ENCODE measurements at regions not wholly inside any gene's neighbourhood (a gene's known extent, or its start where the extent isn't known, plus 50 kb on each side); places are given as distances from the start of the nearest gene placed in this dataset.

DNA sequence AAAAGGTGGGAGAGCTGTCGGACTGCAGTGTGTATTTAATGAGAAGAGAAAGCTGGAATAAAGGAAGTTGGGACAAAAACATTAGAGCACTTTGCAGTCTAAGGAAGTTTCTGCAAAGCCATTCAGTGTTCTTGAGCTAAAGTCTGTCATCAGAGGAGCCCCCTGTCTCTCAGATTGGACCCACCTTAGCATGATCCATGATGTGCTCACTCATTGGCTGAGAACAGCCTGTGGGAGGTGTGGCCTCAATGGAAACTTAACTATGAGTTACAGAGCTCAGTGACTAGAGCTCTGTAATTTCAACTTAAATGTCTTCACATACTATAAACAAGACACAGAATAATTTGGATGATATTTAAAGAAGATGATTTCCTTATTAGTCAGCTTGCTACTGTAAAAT is 437.0 kb downstream of the BTBD3 start (continued):
- no peak for TF ChIP-seq ZNF778 (CRISPR knock-in tag; IDR thresholded peaks at IDR 0.05)

DNA sequence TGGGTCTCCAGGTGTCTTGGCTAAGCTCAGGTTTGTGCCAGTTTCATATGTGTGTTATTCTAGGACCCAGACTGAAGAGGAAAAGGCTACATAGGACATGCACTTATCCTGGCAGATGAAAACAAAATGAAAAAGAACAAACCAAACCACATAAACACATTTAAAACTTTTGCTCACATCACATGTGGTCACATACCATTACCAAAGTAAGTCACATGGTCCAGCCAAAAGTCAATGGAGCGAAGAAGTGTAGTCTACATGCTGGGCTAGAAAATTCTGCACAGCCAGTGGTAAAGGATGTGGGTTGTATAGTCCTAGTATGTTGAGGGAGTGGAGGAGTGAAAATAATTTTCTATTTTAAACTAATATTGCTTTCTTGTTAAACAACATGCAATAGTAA is 437.5 kb downstream of the BTBD3 start:
- no peak for DNase-seq (ENCODE audit: extremely low read depth in 1 of 4, low spot score in 3 of 4)
- H3K79me2 ChIP-seq (ENCODE audit: control insufficient read depth, insufficient read depth, low read length) = no peaks in the 10 kb centered on the region
- in situ Hi-C loops (cut with MboI) = no loop called here
- no peaks in the 10 kb centered on the region for H3K9me3 ChIP-seq (replicated peaks; ENCODE audit: control insufficient read depth, insufficient read depth, low read depth, low read length)
- no peak overlapping the region for H3K4me3 ChIP-seq
- POLR2A ChIA-PET = no interaction called here
- H2AFZ ChIP-seq (ENCODE audit: low read depth, low read length) = no peak overlapping the region
- no CpG with 5 or more reads among the region's 1 CpG for WGBS (ENCODE audit: insufficient coverage, low coverage, missing lambda C conversion rate)
- no peak for ATAC-seq
- no peaks in the 10 kb centered on the region for H3K9me1 ChIP-seq (ENCODE audit: control insufficient read depth, insufficient read depth, low read length)
- H3K27ac ChIP-seq (ENCODE audit: extremely low read depth, low read depth, low read length) = no peak overlapping the region
- no peak overlapping the region for H3K9ac ChIP-seq (ENCODE audit: insufficient read depth in 1 of 2, low read depth in 2 of 2, low read length in 2 of 2)
- intact Hi-C loops (cut with micrococcal nuclease) = no loop called here
- CTCF ChIA-PET (ENCODE audit: low intra/inter-chr PET ratio) = no interaction called here
- BruUV-seq (replicated peaks) = no TSS peak
- H3K4me2 ChIP-seq (ENCODE audit: insufficient read depth, low read length) = no peak overlapping the region
- no peaks in the 10 kb centered on the region for H3K27me3 ChIP-seq (ENCODE audit: control insufficient read depth in 2 of 2, insufficient read depth in 2 of 2, low read length in 2 of 2)
- no peak for FAIRE-seq
- no peaks in the 10 kb centered on the region for H3K4me1 ChIP-seq (replicated peaks in 1 of 2; ENCODE audit: control insufficient read depth in 2 of 2, insufficient read depth in 2 of 2, low read length in 2 of 2)
- H4K20me1 ChIP-seq (replicated peaks; ENCODE audit: control insufficient read depth, insufficient read depth, low read length) = no peaks in the 10 kb centered on the region
- H3K36me3 ChIP-seq (ENCODE audit: control insufficient read depth, insufficient read depth, low read length) = no peaks in the 10 kb centered on the region
- TF ChIP-seq ZNF830 (CRISPR knock-in tag; IDR thresholded peaks at IDR 0.05) (no peak), ZNF224 (CRISPR knock-in tag; IDR thresholded peaks at IDR 0.05) (no peak), JUN (IDR thresholded peaks at IDR 0.05; ENCODE audit: borderline replicate concordance, low read depth, low read length) (no peak), JUN (CRISPR knock-in tag; IDR thresholded peaks at IDR 0.05; ENCODE audit: borderline replicate concordance) (no peak), MED1 (CRISPR knock-in tag; IDR thresholded peaks at IDR 0.05; ENCODE audit: borderline replicate concordance) (no peak), HNRNPLL (IDR thresholded peaks at IDR 0.05; ENCODE audit: low read depth, low read length, poor library complexity, severe bottlenecking) (no peak)
- TF ChIP-seq, protein P1, sequence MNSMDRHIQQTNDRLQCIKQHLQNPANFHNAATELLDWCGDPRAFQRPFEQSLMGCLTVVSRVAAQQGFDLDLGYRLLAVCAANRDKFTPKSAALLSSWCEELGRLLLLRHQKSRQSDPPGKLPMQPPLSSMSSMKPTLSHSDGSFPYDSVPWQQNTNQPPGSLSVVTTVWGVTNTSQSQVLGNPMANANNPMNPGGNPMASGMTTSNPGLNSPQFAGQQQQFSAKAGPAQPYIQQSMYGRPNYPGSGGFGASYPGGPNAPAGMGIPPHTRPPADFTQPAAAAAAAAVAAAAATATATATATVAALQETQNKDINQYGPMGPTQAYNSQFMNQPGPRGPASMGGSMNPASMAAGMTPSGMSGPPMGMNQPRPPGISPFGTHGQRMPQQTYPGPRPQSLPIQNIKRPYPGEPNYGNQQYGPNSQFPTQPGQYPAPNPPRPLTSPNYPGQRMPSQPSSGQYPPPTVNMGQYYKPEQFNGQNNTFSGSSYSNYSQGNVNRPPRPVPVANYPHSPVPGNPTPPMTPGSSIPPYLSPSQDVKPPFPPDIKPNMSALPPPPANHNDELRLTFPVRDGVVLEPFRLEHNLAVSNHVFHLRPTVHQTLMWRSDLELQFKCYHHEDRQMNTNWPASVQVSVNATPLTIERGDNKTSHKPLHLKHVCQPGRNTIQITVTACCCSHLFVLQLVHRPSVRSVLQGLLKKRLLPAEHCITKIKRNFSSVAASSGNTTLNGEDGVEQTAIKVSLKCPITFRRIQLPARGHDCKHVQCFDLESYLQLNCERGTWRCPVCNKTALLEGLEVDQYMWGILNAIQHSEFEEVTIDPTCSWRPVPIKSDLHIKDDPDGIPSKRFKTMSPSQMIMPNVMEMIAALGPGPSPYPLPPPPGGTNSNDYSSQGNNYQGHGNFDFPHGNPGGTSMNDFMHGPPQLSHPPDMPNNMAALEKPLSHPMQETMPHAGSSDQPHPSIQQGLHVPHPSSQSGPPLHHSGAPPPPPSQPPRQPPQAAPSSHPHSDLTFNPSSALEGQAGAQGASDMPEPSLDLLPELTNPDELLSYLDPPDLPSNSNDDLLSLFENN (IDR thresholded peaks at IDR 0.05; ENCODE audit: low read depth in 2 of 2, low read length in 2 of 2) = no peak
- TF ChIP-seq, protein P2, sequence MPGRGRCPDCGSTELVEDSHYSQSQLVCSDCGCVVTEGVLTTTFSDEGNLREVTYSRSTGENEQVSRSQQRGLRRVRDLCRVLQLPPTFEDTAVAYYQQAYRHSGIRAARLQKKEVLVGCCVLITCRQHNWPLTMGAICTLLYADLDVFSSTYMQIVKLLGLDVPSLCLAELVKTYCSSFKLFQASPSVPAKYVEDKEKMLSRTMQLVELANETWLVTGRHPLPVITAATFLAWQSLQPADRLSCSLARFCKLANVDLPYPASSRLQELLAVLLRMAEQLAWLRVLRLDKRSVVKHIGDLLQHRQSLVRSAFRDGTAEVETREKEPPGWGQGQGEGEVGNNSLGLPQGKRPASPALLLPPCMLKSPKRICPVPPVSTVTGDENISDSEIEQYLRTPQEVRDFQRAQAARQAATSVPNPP (IDR thresholded peaks at IDR 0.05; ENCODE audit: borderline replicate concordance, insufficient read depth, insufficient read length) = no peak
- TF ChIP-seq, protein P3, sequence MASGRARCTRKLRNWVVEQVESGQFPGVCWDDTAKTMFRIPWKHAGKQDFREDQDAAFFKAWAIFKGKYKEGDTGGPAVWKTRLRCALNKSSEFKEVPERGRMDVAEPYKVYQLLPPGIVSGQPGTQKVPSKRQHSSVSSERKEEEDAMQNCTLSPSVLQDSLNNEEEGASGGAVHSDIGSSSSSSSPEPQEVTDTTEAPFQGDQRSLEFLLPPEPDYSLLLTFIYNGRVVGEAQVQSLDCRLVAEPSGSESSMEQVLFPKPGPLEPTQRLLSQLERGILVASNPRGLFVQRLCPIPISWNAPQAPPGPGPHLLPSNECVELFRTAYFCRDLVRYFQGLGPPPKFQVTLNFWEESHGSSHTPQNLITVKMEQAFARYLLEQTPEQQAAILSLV (tag; IDR thresholded peaks at IDR 0.05) = no peak
